ENCODE measurements at regions not wholly inside any gene's neighbourhood (a gene's known extent, or its start where the extent isn't known, plus 50 kb on each side); places are given as distances from the start of the nearest gene placed in this dataset.

DNA sequence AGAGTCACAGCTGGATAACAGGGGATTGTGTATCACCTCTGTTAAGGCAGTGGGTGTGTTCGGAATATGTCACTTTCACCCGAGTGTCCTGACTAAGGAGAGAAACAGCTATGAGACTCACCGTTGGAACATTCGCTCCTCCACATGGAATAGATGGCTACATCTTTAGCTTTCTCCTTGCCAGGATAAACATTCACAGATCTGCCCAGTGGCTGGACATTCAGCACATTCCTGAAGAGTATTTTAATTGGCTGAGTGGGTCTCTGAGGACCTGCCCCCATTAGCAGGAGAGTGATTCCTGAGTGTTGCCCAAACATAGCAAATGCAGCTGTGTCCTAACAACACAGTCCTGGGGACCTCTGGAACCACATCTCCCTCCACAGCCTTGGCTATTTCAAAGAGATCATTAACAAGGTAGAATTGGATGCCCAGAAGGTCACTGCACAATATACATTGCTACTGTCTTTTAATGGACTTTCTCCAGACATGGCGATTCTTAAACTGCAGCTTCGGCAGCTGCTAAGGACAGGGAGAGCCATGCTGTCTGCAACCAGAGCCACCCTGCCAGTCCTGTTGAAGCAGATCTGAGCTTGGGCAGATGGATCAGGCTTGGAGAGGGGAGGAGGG, 435.0 kb upstream of the CADM1 start:
- no peak for DNase-seq
- peaks cover 35% of the 10 kb centered on the region for H3K4me1 Mint-ChIP-seq
- no peak overlapping the region for H3K27ac Mint-ChIP-seq
- H3K27me3 Mint-ChIP-seq (ENCODE audit: low read depth, poor library complexity) = peaks cover 4% of the 10 kb centered on the region
- H3K9me3 Mint-ChIP-seq = no peaks in the 10 kb centered on the region
- no peak overlapping the region for H3K4me3 Mint-ChIP-seq
- TF ChIP-seq, protein P1, sequence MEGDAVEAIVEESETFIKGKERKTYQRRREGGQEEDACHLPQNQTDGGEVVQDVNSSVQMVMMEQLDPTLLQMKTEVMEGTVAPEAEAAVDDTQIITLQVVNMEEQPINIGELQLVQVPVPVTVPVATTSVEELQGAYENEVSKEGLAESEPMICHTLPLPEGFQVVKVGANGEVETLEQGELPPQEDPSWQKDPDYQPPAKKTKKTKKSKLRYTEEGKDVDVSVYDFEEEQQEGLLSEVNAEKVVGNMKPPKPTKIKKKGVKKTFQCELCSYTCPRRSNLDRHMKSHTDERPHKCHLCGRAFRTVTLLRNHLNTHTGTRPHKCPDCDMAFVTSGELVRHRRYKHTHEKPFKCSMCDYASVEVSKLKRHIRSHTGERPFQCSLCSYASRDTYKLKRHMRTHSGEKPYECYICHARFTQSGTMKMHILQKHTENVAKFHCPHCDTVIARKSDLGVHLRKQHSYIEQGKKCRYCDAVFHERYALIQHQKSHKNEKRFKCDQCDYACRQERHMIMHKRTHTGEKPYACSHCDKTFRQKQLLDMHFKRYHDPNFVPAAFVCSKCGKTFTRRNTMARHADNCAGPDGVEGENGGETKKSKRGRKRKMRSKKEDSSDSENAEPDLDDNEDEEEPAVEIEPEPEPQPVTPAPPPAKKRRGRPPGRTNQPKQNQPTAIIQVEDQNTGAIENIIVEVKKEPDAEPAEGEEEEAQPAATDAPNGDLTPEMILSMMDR (IDR thresholded peaks at IDR 0.05) = no peak
- no peaks in the 10 kb centered on the region for H3K36me3 Mint-ChIP-seq (ENCODE audit: low read depth)

DNA sequence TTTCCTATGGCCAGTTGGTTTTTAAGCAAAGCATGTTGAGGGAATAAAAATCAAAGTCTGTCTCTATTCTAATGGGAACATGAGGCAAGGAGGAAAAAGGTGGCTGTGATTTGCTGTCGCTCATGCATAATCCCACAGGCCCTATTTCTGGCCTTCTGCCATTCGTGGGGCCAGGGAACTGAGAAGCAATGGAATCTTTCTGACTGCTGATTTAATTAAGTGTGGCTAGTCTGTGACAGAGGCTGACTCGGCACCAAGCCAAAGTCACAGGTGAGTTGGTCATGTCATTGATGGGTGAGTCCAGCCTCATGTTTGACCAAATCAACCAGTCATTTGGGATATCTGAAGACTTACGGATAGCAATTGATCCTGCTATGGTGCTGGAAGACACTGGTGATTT, 429.3 kb upstream of the CADM1 start:
- DNase-seq = no peak
- Mint-ChIP-seq H3K9me3 (no peaks in the 10 kb centered on the region), H3K36me3 (ENCODE audit: low read depth) (no peaks in the 10 kb centered on the region), H3K27ac (no peak overlapping the region), H3K4me3 (no peak overlapping the region), H3K27me3 (ENCODE audit: low read depth, poor library complexity) (no peaks in the 10 kb centered on the region), H3K4me1 (peaks cover 38% of the 10 kb centered on the region)
- TF ChIP-seq, protein P1 (IDR thresholded peaks at IDR 0.05) = no peak

DNA sequence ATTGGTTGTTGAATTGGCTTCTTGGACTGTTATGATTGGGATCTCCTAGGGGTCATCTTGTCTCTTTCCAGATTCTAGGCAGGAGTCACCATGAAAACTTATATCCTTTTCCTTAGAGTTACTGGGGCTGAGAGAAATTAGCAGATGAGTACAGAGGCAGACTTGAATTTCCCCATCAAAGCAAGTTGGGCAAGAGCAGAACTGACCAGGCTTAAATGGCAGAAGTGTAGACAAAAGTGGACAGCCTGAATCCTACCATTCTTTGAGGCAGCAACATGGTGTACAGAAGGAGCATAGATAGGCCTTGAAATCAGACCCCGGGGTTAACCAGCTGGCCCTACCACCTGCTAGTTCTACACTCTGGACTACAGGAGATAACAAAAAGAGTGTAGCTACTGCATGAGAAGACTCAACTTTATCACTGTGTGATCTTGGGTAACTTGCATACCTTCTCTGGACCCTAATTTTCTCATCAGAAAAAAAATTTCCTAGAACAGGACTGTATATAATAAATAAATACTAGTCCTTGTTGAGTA, 427.4 kb upstream of the CADM1 start:
- DNase-seq = no peak

DNA sequence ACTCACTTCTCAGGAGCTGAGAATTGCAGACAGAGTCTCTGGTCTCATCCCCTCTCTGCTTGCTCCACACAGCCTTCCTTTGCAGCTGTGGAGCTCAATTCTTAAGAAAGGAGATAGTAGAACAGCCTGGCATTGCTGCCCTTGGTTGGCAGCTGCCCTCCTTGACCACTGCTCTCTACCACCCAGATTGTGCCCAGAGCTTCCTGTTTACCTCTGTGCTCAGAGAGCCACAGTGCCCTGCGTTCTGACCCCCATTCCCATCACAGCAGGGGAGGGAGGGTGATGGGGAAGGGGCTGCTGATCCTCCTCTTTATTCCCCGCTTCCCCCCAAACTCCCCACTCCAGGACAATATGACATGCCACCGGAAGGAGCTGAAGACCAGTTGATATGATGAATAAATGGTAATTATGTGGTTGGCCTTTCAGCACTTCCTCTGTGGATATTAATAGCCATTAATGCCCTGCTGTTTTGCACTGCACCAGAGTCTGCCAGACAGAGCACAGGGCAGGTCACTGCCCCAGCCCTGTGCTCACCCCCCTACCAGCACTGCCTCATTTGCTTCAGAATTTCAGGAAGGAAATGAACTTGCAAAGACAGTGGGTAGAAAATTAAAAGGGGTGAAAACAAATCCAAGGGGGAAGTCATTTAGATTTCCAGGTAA, 426.8 kb upstream of the CADM1 start:
- TF ChIP-seq, protein P1 (IDR thresholded peaks at IDR 0.05) = no peak
- no peaks in the 10 kb centered on the region for H3K36me3 Mint-ChIP-seq (ENCODE audit: low read depth)
- H3K27me3 Mint-ChIP-seq (ENCODE audit: low read depth, poor library complexity) = no peaks in the 10 kb centered on the region
- H3K9me3 Mint-ChIP-seq = no peaks in the 10 kb centered on the region
- H3K4me1 Mint-ChIP-seq = peaks cover 45% of the 10 kb centered on the region
- no peak for DNase-seq
- H3K4me3 Mint-ChIP-seq = no peak overlapping the region
- no peak overlapping the region for H3K27ac Mint-ChIP-seq

More for the DNA sequence above, 427.4 kb upstream of the CADM1 start:
- Mint-ChIP-seq H3K9me3 (no peaks in the 10 kb centered on the region), H3K27ac (no peak overlapping the region), H3K36me3 (ENCODE audit: low read depth) (no peaks in the 10 kb centered on the region), H3K4me1 (peaks cover 45% of the 10 kb centered on the region), H3K27me3 (ENCODE audit: low read depth, poor library complexity) (no peaks in the 10 kb centered on the region), H3K4me3 (no peak overlapping the region)
- TF ChIP-seq, protein P1 (IDR thresholded peaks at IDR 0.05) = no peak

DNA sequence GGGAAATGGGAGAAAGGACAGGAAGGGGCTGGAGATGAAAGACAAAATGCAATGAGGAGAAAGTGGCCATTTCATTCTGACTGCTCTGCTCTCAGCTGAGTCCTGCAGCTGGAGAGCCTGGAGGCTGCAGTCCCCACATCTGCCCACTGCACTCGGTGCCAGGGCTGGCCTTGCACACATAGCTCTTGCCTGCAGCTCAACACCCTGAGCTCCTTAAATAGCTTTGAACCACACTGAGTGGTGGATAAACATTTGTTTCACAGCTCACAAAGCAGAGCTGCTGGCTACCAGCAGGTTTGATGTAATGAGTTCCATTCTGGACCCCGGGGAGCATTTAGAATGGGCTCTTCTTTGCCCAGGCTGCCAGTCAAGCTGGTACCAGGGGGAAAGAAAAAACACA, 426.1 kb upstream of the CADM1 start:
- H3K27me3 Mint-ChIP-seq (ENCODE audit: low read depth, poor library complexity) = no peaks in the 10 kb centered on the region
- TF ChIP-seq, protein P1 (IDR thresholded peaks at IDR 0.05) = no peak
- no peak overlapping the region for H3K4me3 Mint-ChIP-seq
- peaks cover 45% of the 10 kb centered on the region for H3K4me1 Mint-ChIP-seq
- H3K27ac Mint-ChIP-seq = no peak overlapping the region
- no peak for DNase-seq
- H3K36me3 Mint-ChIP-seq (ENCODE audit: low read depth) = no peaks in the 10 kb centered on the region
- H3K9me3 Mint-ChIP-seq = no peaks in the 10 kb centered on the region

Measured in nephron progenitor cell (in vitro differentiated cells).